Hepatocyte (in vitro differentiated cells): ENCODE measurements at regions not wholly inside any gene's neighbourhood (a gene's known extent, or its start where the extent isn't known, plus 50 kb on each side); places are given as distances from the start of the nearest gene placed in this dataset.

Experiments used
- CTCF ChIP-seq: fragments of 200-600 bp; sonication (generic); IDR thresholded peaks from 2 replicates; pipeline ENCODE4 v1.5.1; 2016; ENCODE audit warnings: antibody characterized with exemption, mild to moderate bottlenecking; ENCODE audit not compliant: poor library complexity
- EZH2 ChIP-seq: fragments of 200-600 bp; sonication (generic); IDR thresholded peaks from 2 replicates; pipeline ENCODE4 v1.6.1; 2016; ENCODE audit warnings: antibody characterized with exemption, mild to moderate bottlenecking, borderline replicate concordance

- TF ChIP-seq CTCF: no peak
- TF ChIP-seq EZH2: no peak
These were observed 500.0 kb upstream of the SETBP1 start for GRCh38 chr18:44180683-44181082.
